Brain microvascular endothelial cell (primary cell): ENCODE measurements at regions not wholly inside any gene's neighbourhood (a gene's known extent, or its start where the extent isn't known, plus 50 kb on each side); places are given as distances from the start of the nearest gene placed in this dataset.

ENCODE experiments used
- DNase-seq: peaks from one replicate; pipeline ENCODE4 v3.0.0-alpha.2; 2020
- H3K27ac ChIP-seq: fragments of 250-450 bp; sonication (Bioruptor Pico); 2 replicates; pipeline ENCODE4 v1.5.1; 2020; ENCODE audit warnings: mild to moderate bottlenecking, moderate library complexity
- H3K27me3 ChIP-seq: fragments of 250-450 bp; sonication (Bioruptor Pico); replicated peaks from 2 replicates; pipeline ENCODE4 v1.5.1; 2020; ENCODE audit warnings: mild to moderate bottlenecking
- H3K36me3 ChIP-seq: fragments of 250-450 bp; sonication (Bioruptor Pico); replicated peaks from 2 replicates; pipeline ENCODE4 v1.5.1; 2020; ENCODE audit warnings: mild to moderate bottlenecking
- H3K4me3 ChIP-seq: 2 replicates; pipeline ENCODE4 v1.5.1; 2011; ENCODE audit warnings: low read depth, mild to moderate bottlenecking, control low read depth, low read length, moderate library complexity
- CTCF ChIP-seq: IDR thresholded peaks from 2 replicates; pipeline ENCODE4 v1.5.1; 2011; ENCODE audit warnings: low read depth, mild to moderate bottlenecking, moderate library complexity, low read length, control low read depth, inconsistent platforms; ENCODE audit errors: missing control alignments
- in situ Hi-C: cut with HindIII; loops from 2 replicates; pipeline ENCODE4 v1.10.0; 2017; ENCODE audit warnings: low sequenced_read_pairs, low pct_ligation_motif_present

- in situ Hi-C loops, result no loop called here
- TF ChIP-seq CTCF, result no peak
- Histone ChIP-seq H3K4me3 (no peak overlapping the region), H3K27me3 (no peaks in the 10 kb centered on the region), H3K36me3 (no peaks in the 10 kb centered on the region), H3K27ac (no peak overlapping the region)
- no peak for DNase-seq
Measured at GRCh38 chr3:137116619-137117018, 158.8 kb downstream of the IL20RB start.

- peak; percentile 78 for TF ChIP-seq CTCF
- Histone ChIP-seq H3K4me3 (no peak overlapping the region), H3K36me3 (no peaks in the 10 kb centered on the region), H3K27ac (no peak overlapping the region), H3K27me3 (no peaks in the 10 kb centered on the region)
- in situ Hi-C loops, result no loop called here
- DNase-seq, result peak; percentile 37
Measured at GRCh38 chr3:137121704-137122314, 164.0 kb downstream of the IL20RB start.

- Histone ChIP-seq H3K36me3 (no peaks in the 10 kb centered on the region), H3K27me3 (no peaks in the 10 kb centered on the region), H3K27ac (no peak overlapping the region), H3K4me3 (no peak overlapping the region)
- TF ChIP-seq CTCF, result no peak
- DNase-seq, result no peak
- in situ Hi-C loops, result no loop called here
Measured at GRCh38 chr3:137131081-137131480, 173.3 kb downstream of the IL20RB start.

GRCh38 chr3:137134431-137134830 lies 176.6 kb downstream of the IL20RB start:
- TF ChIP-seq CTCF, result no peak
- in situ Hi-C loops, result no loop called here
- H3K27me3 ChIP-seq, result no peaks in the 10 kb centered on the region
- no peak for DNase-seq
- H3K36me3 ChIP-seq, result no peaks in the 10 kb centered on the region
- no peak overlapping the region for H3K4me3 ChIP-seq
- H3K27ac ChIP-seq, result no peak overlapping the region

GRCh38 chr3:137148406-137148805 lies 190.6 kb downstream of the IL20RB start:
- no peak overlapping the region for H3K4me3 ChIP-seq
- H3K27me3 ChIP-seq, result no peaks in the 10 kb centered on the region
- no peak for DNase-seq
- H3K27ac ChIP-seq, result no peak overlapping the region
- H3K36me3 ChIP-seq, result no peaks in the 10 kb centered on the region
- TF ChIP-seq CTCF, result no peak
- in situ Hi-C loops, result no loop called here

GRCh38 chr3:137148917-137149316 lies 191.1 kb downstream of the IL20RB start:
- Histone ChIP-seq H3K36me3 (no peaks in the 10 kb centered on the region), H3K27ac (no peak overlapping the region), H3K27me3 (no peaks in the 10 kb centered on the region), H3K4me3 (no peak overlapping the region)
- in situ Hi-C loops, result no loop called here
- no peak for DNase-seq
- no peak for TF ChIP-seq CTCF
